Body of pancreas (tissue), 4 donors: ENCODE measurements at regions not wholly inside any gene's neighbourhood (a gene's known extent, or its start where the extent isn't known, plus 50 kb on each side); places are given as distances from the start of the nearest gene placed in this dataset.

Source experiments
- ATAC-seq: fragments of 150-250 bp; one replicate; pipeline ENCODE4 v1.9.1; 2016
- DNase-seq, 4 donors: peaks; one replicate each; pipeline ENCODE4 v3.0.0-alpha.2; 2019
- H3K27ac ChIP-seq, 4 donors: fragments of 200-600 bp; sonication (generic); 1 replicate in 3 of 4; 2 replicates in 1 of 4; pipeline versions ENCODE4 v1.5.1 to v1.6.1; 2016 to 2019; ENCODE audit warnings: mild to moderate bottlenecking in 1 of 4, mixed read lengths in 1 of 4, moderate library complexity in 1 of 4
- H3K27me3 ChIP-seq, 2 donors: fragments of 200-600 bp; sonication (generic); one replicate each; pipeline ENCODE4 v1.6.0; 2016; ENCODE audit warnings: mild to moderate bottlenecking in 1 of 2
- H3K36me3 ChIP-seq, 2 donors: fragments of 200-600 bp; sonication (generic); replicated peaks in 1 of 2; 2 replicates each; pipeline ENCODE4 v1.5.1; 2016; ENCODE audit warnings: low read depth in 2 of 2; ENCODE audit not compliant: insufficient read depth in 1 of 2
- H3K4me1 ChIP-seq: fragments of 200-600 bp; sonication (generic); one replicate; pipeline ENCODE4 v1.6.0; 2016
- H3K4me3 ChIP-seq, 2 donors: fragments of 200-600 bp; sonication (generic); 1 replicate in 1 of 2; 2 replicates in 1 of 2; pipeline ENCODE4 v1.5.1; 2016 to 2019
- H3K9me3 ChIP-seq, 3 donors: fragments of 200-600 bp; sonication (generic); 1 replicate in 2 of 3; 2 replicates in 1 of 3; pipeline ENCODE4 v1.5.1; 2016
- POLR2A ChIP-seq, 3 donors: fragments of 450-650 bp; IDR thresholded peaks; one replicate each; pipeline ENCODE4 v1.6.1; 2016; ENCODE audit warnings: antibody characterized with exemption in 3 of 3, mild to moderate bottlenecking in 2 of 3
- WGBS, 2 donors: methylation state at CpG; one replicate each; pipeline ENCODE4 v1.1.5; 2017; 5-methylcytosine and 5-hydroxymethylcytosine counted together
- intact Hi-C: fragments of 100-400 bp; cut with DNase I; formaldehyde crosslinking; loops from one replicate; pipeline ENCODE4 v1.15.1; 2023
- TF ChIP-seq, protein P1 (sequence below), 7 experiments: fragments of 450-650 bp in 4 of 7; fragments of 200-600 bp in 3 of 7; sonication (generic) in 3 of 7; IDR thresholded peaks; one replicate each; pipeline ENCODE4 v1.5.1; 2016 to 2019; ENCODE audit warnings: antibody characterized with exemption in 7 of 7

DNA sequence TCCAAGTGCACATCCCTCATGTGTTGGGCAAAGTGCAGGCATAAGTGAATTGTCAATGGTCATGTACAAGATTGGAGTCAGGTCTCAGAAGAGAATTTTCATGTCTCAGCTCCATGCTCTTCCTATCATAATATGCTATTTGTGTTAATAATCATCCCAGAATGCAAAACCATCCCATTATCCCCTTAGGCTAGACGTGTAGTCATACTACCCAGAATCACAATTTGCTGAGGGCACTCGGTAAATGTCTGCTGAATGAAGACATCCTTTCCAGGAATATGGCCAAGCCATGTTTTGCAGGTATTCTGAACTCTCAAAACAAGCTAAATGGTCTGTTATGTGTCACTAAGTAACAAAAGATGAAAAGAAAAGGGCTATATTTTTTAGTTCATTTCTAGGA is 263.8 kb downstream of the RAD51AP2 start:
- H3K4me1 ChIP-seq: no peaks in the 10 kb centered on the region
- WGBS, 2 donors: 58 to 70% methylated on average over 2 of the region's 2 CpGs
- intact Hi-C loops: no loop called here

DNA sequence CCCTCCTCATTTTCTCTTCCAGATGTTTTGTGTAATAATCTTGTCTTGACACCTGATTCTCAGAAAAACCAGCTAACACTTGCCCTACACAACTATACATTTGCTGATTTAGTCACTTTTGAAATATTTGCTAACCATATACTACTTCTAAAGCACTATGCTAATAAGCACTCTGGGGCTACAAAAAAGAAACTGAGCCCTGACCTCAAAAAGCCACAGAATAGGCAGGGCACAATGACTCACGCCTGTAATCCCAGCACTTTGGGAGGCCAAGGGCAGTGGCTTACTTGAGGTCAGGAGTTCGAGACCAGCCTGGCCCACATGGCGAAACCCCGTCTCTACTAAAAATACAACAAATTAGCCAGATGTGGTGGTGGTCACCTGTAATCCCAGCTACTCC is 266.0 kb downstream of the RAD51AP2 start:
- H3K36me3 ChIP-seq: no peaks in the 10 kb centered on the region
- ATAC-seq (no peak), DNase-seq (no peak)
- TF ChIP-seq POLR2A (IDR thresholded peaks at IDR 0.05): no peak
- TF ChIP-seq, protein P1, sequence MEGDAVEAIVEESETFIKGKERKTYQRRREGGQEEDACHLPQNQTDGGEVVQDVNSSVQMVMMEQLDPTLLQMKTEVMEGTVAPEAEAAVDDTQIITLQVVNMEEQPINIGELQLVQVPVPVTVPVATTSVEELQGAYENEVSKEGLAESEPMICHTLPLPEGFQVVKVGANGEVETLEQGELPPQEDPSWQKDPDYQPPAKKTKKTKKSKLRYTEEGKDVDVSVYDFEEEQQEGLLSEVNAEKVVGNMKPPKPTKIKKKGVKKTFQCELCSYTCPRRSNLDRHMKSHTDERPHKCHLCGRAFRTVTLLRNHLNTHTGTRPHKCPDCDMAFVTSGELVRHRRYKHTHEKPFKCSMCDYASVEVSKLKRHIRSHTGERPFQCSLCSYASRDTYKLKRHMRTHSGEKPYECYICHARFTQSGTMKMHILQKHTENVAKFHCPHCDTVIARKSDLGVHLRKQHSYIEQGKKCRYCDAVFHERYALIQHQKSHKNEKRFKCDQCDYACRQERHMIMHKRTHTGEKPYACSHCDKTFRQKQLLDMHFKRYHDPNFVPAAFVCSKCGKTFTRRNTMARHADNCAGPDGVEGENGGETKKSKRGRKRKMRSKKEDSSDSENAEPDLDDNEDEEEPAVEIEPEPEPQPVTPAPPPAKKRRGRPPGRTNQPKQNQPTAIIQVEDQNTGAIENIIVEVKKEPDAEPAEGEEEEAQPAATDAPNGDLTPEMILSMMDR (IDR thresholded peaks at IDR 0.05): no peak
- H3K4me1 ChIP-seq: no peaks in the 10 kb centered on the region
- WGBS, 2 donors: 62 to 73% methylated on average over 4 of the region's 4 CpGs
- H3K27ac ChIP-seq: no peak overlapping the region
- H3K9me3 ChIP-seq: no peaks in the 10 kb centered on the region
- no peaks in the 10 kb centered on the region for H3K27me3 ChIP-seq
- H3K4me3 ChIP-seq: no peak overlapping the region
- intact Hi-C loops: no loop called here

More for the DNA sequence above, 263.8 kb downstream of the RAD51AP2 start:
- TF ChIP-seq POLR2A (IDR thresholded peaks at IDR 0.05): no peak
- TF ChIP-seq, protein P1 (IDR thresholded peaks at IDR 0.05): no peak
- no peaks in the 10 kb centered on the region for H3K9me3 ChIP-seq
- H3K4me3 ChIP-seq: no peak overlapping the region
- ATAC-seq (no peak), DNase-seq (no peak)
- no peaks in the 10 kb centered on the region for H3K27me3 ChIP-seq
- no peak overlapping the region for H3K27ac ChIP-seq
- no peaks in the 10 kb centered on the region for H3K36me3 ChIP-seq

DNA sequence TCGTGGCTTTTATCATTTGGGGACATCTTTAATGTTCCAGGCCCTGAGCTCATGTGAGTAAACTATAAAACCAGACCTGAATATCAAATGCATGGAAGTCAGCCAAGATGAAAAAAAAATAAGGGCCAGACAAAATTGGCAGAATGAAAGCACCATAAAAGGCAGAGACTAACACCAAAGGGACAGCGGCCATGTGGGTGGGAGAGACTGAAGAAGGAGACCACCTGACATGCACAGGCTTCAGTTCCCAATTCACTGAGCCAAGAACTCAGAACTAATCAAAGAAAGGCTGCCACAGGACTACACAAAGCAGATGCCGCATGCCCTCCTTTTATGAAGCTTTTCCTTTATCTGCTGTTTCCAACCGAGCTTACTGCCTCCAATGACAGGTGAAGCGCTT is 267.1 kb downstream of the RAD51AP2 start:
- intact Hi-C loops: no loop called here
- Histone ChIP-seq H3K27ac (no peak overlapping the region), H3K9me3 (no peaks in the 10 kb centered on the region), H3K27me3 (no peaks in the 10 kb centered on the region), H3K4me1 (no peaks in the 10 kb centered on the region), H3K36me3 (no peaks in the 10 kb centered on the region), H3K4me3 (no peak overlapping the region)
- no peak for ATAC-seq
- WGBS, 2 donors: 61 to 73% methylated on average over 5 of the region's 5 CpGs
- TF ChIP-seq, protein P1 (IDR thresholded peaks at IDR 0.05): no peak
- TF ChIP-seq POLR2A (IDR thresholded peaks at IDR 0.05): no peak
- no peak for DNase-seq

DNA sequence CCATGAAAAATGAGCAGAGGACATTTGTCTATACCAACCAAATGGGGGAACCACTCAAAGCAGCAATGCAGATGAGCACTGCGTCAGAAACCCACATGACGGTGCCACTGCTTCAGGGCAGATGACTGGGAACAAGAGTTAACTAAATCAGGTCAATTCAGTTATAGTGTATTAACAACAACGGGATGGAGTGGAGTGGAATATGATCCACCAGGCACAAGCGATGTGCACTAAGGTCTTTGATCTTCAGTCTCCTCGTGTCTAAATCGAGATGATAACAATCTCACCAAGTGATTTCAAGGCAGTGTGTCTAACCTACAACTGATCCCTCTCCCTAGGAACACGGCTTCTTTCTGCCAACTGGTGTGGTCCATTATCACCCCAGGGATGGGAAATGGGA is 269.0 kb downstream of the RAD51AP2 start:
- DNase-seq (no peak), ATAC-seq (no peak)
- Histone ChIP-seq H3K9me3 (no peaks in the 10 kb centered on the region), H3K36me3 (no peaks in the 10 kb centered on the region), H3K27ac (no peak overlapping the region), H3K27me3 (no peaks in the 10 kb centered on the region), H3K4me3 (no peak overlapping the region), H3K4me1 (no peaks in the 10 kb centered on the region)
- WGBS, 2 donors: 77 to 82% methylated on average over 7 of the region's 7 CpGs
- no peak for TF ChIP-seq POLR2A (IDR thresholded peaks at IDR 0.05)
- TF ChIP-seq, protein P1 (IDR thresholded peaks at IDR 0.05): no peak
- intact Hi-C loops: no loop called here

DNA sequence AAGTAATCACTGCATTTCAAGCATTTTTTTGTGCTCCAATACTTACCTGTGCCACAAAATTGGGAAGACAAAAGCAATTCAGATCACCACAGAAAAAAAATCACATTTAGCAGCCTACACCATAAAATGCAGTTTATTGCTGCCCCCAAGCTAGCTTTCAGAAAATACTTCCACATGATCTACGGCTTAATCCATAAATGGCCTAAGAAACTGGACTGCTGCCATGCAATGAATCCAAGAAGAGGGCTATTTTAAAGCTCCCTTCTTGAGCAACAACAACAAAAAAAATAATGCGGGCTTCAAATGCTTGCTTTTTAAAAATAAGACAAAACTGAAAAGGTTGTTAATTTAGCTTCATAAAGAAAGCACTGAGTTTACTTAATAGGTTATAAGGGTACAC is 272.3 kb downstream of the RAD51AP2 start:
- Histone ChIP-seq H3K4me1 (no peaks in the 10 kb centered on the region), H3K27ac (no peak overlapping the region), H3K36me3 (no peaks in the 10 kb centered on the region), H3K27me3 (no peaks in the 10 kb centered on the region), H3K4me3 (no peak overlapping the region), H3K9me3 (no peaks in the 10 kb centered on the region)
- no peak for TF ChIP-seq POLR2A (IDR thresholded peaks at IDR 0.05)
- TF ChIP-seq, protein P1 (IDR thresholded peaks at IDR 0.05): no peak
- no peak for DNase-seq
- 41 to 54% methylated on average over 2 of the region's 2 CpGs for WGBS, 2 donors
- intact Hi-C loops: no loop called here
- no peak for ATAC-seq
